Activated naive CD4-positive, alpha-beta T cell treated with anti-CD3 and anti-CD28 coated beads for 36 hours (primary cell): ENCODE measurements at regions not wholly inside any gene's neighbourhood (a gene's known extent, or its start where the extent isn't known, plus 50 kb on each side); places are given as distances from the start of the nearest gene placed in this dataset.
"Not testable (repeated sequence)": the region's sequence is repeated elsewhere in the genome, so short reads cannot be mapped to it uniquely, and the experiment has no call there.

Experiments used
- CTCF ChIA-PET: fragments of 350-600 bp; sonication (Branson Sonifier 250); formaldehyde crosslinking; loops from one replicate; lab custom pipeline; 2021; ENCODE audit warnings: antibody characterized with exemption; lab: Charles Lee
- DNase-seq: peaks from one replicate; pipeline ENCODE4 v3.0.0-alpha.2; 2020
- H3K27ac Mint-ChIP-seq: one replicate; pipeline ENCODE4 v1.8.0; 2021; ENCODE audit warnings: mild to moderate bottlenecking, mixed read lengths
- H3K27me3 Mint-ChIP-seq: one replicate; pipeline ENCODE4 v1.8.0; 2021; ENCODE audit warnings: low read depth, mixed read lengths
- H3K36me3 Mint-ChIP-seq: one replicate; pipeline ENCODE4 v1.8.0; 2021; ENCODE audit warnings: low read depth, mixed read lengths
- H3K4me1 Mint-ChIP-seq: one replicate; pipeline ENCODE4 v1.8.0; 2021; ENCODE audit warnings: low read depth, mixed read lengths
- H3K4me3 Mint-ChIP-seq: one replicate; pipeline ENCODE4 v1.8.0; 2021; ENCODE audit warnings: mild to moderate bottlenecking, moderate library complexity, mixed read lengths
- H3K9me3 Mint-ChIP-seq: one replicate; pipeline ENCODE4 v1.8.0; 2021; ENCODE audit warnings: mixed read lengths
- intact Hi-C: fragments of 100-400 bp; cut with micrococcal nuclease; formaldehyde crosslinking; loops from one replicate; pipeline ENCODE4 v1.15.1; 2023

DNA sequence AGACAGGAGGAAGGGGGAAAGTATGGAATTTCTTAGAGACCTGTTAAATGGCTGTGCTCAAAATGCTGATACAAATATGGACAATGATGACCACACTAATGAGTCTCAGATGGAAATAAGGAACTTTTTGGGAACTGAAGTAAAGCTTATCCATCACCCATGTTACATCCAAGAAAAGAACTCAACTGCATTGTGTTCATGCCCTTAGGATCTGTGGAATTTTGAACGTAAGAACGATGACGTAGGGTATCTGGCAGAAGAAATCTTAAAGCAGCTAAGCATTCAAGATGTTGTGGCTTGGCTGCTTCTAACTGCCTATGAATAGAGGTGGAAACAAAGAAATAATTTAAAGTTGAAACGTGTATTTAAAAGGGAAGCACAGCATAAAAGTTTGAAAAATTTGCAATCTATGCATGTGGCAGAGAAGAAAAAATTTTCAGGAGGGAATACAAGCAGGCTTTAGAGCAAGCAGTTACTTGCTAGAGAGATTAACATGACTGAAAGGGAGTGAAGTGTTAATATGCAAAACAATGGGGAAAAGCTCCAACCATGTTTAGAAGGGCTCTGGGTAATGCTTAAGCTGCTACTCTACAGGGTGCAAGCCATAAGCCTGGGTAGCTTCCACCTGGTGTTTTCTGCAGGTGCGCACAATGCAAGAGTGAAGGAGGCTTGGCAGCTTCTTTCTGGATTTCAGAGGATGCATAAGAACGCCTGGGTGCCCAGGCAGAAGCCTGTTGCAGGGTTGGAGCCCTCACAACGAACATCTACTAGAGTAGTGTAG is 499.7 kb upstream of the SEMA3D start:
- H3K36me3 Mint-ChIP-seq: no peaks in the 10 kb centered on the region
- H3K27me3 Mint-ChIP-seq: no peaks in the 10 kb centered on the region
- CTCF ChIA-PET: no interaction called here

DNA sequence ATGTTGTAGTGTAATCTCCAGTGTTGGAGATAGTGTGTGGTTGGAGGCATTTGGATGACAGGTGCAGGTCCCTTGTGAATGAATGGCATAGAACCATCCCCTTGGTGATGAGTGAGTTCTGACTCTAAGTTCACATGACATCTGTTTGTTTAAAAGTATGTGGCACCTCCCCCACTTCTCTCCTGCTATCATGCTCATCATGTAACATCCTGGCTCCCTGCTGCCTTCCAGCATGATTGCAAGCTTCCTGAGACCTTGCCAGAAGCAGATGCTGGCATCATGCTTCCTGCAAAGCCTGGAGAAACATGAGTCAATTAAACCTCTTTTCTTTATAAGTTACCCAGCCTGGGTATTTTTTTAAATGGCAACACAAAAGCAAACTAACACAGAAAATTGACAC is 499.0 kb upstream of the SEMA3D start:
- H3K9me3 Mint-ChIP-seq: peaks cover 5% of the 10 kb centered on the region
- CTCF ChIA-PET: no interaction called here

More for the DNA sequence above, 499.7 kb upstream of the SEMA3D start:
- intact Hi-C loops: no loop called here
- no peak for DNase-seq
- H3K27ac Mint-ChIP-seq: no peak overlapping the region
- peaks cover 5% of the 10 kb centered on the region for H3K9me3 Mint-ChIP-seq
- H3K4me3 Mint-ChIP-seq: no peak overlapping the region
- no peaks in the 10 kb centered on the region for H3K4me1 Mint-ChIP-seq

DNA sequence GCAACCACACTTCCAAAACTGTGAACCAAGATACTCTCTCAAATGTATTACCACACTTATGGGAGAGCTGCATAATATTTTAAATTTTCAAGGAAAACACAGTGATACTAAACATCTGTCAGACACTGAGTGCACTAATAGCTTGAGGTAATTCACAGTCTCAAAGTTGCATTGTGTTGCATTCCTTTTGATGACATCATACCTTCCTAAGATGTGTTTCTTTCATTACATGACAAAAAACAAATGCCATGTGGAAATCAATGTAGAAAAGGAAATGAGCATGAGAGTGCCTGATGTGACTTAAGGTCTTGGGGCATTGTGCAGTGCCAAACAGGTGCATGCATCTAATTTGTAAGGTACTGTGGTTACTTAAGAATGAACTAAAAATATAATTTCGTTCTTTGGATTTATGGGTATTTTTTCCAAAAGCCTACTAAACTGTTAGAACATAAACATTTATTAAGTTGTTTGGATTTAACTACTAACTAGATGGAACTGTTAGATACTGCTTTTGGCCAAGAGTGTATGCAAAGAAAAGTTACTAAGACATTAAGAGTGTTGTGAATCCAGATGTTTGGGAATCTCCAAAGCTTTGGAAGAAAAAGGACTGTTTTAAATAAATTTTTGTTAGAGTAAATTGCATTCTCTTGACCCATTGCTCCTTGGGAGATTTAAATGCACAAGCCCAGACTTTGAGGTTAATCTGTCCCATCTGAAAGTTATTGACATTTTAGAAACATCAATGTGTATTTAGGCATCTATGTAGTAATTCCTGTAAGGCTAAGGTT is 496.2 kb upstream of the SEMA3D start:
- Mint-ChIP-seq H3K4me3 (no peak overlapping the region), H3K9me3 (peaks cover 5% of the 10 kb centered on the region), H3K4me1 (no peaks in the 10 kb centered on the region), H3K27me3 (no peaks in the 10 kb centered on the region), H3K27ac (no peak overlapping the region), H3K36me3 (no peaks in the 10 kb centered on the region)
- CTCF ChIA-PET: no interaction called here
- intact Hi-C loops: no loop called here
- no peak for DNase-seq

More for the DNA sequence above, 499.0 kb upstream of the SEMA3D start:
- Mint-ChIP-seq H3K27me3 (no peaks in the 10 kb centered on the region), H3K27ac (no peak overlapping the region), H3K4me3 (no peak overlapping the region), H3K4me1 (no peaks in the 10 kb centered on the region), H3K36me3 (no peaks in the 10 kb centered on the region)
- no peak for DNase-seq
- intact Hi-C loops: no loop called here

DNA sequence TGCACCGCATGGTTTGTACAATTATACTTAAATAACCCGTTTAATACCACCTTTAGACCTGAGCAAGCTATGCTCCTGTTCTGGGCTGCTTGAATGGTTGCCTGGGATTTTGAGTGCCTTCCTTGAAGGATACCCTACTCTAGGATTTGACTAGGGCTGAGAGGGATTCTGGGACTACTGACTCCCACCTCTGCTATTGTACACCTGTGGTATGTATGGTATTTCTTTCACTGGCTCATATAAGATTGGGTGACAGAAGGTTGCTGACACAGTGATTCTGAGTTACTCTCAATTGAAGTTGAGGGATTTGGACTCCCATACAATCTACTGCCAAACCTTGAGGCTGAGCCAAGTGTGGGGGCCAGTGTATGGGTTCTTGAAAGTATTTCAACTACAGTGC is 494.4 kb upstream of the SEMA3D start:
- H3K36me3 Mint-ChIP-seq: no peaks in the 10 kb centered on the region

DNA sequence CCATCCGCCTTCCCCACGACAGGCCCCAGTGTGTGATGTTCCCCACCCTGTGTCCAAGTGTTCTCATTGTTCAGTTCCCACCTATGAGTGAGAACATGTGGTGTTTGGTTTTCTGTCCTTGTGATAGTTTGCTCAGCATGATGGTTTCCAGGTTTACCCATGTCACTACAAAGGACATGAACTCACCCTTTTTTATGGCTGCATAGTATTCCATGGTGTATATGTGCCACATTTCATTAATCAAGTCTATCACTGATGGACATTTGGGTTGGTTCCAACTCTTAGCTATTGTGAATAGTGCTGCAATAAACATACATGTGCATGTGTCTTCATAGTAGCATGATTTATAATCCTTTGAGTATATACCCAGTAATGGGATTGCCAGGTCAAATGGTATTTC is 488.2 kb upstream of the SEMA3D start:
- CTCF ChIA-PET, H3K4me1 Mint-ChIP-seq, H3K4me3 Mint-ChIP-seq, H3K27me3 Mint-ChIP-seq, intact Hi-C loops, H3K9me3 Mint-ChIP-seq, DNase-seq, H3K36me3 Mint-ChIP-seq, H3K27ac Mint-ChIP-seq: not testable (repeated sequence)

More for the DNA sequence above, 494.4 kb upstream of the SEMA3D start:
- peaks cover 1% of the 10 kb centered on the region for H3K9me3 Mint-ChIP-seq
- CTCF ChIA-PET: no interaction called here
- no peaks in the 10 kb centered on the region for H3K4me1 Mint-ChIP-seq
- no peak overlapping the region for H3K4me3 Mint-ChIP-seq
- H3K27me3 Mint-ChIP-seq: no peaks in the 10 kb centered on the region
- H3K27ac Mint-ChIP-seq: no peak overlapping the region
- DNase-seq: no peak
- intact Hi-C loops: no loop called here

DNA sequence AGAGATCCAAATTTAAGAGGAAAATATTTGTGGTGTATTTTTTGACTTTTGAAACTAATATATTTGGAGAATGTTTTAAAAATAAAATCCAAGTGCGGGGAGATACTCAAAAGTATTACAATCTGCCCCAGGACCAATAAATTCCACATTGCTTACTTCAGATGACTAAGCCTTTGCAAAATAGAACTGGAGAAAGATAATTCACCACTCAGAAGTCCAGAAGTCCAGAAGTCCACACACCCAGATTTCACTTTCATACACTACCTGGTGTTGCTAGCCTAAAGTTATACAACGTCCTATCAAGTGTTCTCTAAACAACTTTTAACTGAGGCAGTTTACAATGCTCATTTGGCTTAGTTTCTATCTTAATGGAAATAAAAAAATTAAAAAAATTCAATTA is 487.0 kb upstream of the SEMA3D start:
- no peaks in the 10 kb centered on the region for H3K27me3 Mint-ChIP-seq
- H3K4me1 Mint-ChIP-seq: no peaks in the 10 kb centered on the region
- CTCF ChIA-PET: no interaction called here
- no peak overlapping the region for H3K4me3 Mint-ChIP-seq
- no peak overlapping the region for H3K27ac Mint-ChIP-seq
- H3K36me3 Mint-ChIP-seq: no peaks in the 10 kb centered on the region
- peaks cover 4% of the 10 kb centered on the region for H3K9me3 Mint-ChIP-seq
- intact Hi-C loops: no loop called here
- no peak for DNase-seq

DNA sequence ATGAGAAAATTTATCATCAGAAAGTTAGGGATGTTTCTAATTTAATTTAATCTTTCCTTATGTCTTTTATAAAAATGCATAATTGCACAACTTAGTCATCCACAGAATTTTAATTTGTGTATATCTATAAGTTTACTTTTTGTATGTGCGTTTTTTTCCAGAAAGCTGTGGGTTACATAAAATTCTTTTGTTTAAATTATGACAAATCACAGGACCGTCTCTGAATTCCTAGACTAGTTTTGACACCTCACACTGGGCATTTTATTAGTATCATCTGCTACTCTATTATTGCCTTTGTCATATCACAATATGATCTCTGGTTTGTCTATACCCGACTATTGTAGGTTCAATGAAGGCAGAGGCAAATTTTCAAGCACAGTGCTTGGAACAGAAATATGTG is 482.4 kb upstream of the SEMA3D start:
- H3K4me1 Mint-ChIP-seq: no peaks in the 10 kb centered on the region
- no peak overlapping the region for H3K27ac Mint-ChIP-seq
- CTCF ChIA-PET: interaction anchor here (0.5 kb wide), 1 partner anchor 172 kb away, joined by 3 read pairs; no protein-coding TSS in a partner anchor
- H3K9me3 Mint-ChIP-seq: peaks cover 3% of the 10 kb centered on the region
- no peaks in the 10 kb centered on the region for H3K27me3 Mint-ChIP-seq
- no peak overlapping the region for H3K4me3 Mint-ChIP-seq
- no peak for DNase-seq
- no peaks in the 10 kb centered on the region for H3K36me3 Mint-ChIP-seq
- intact Hi-C loops: loop anchor here (10.0 kb wide), 1 partner anchor 56 kb away; no protein-coding TSS in a partner anchor

DNA sequence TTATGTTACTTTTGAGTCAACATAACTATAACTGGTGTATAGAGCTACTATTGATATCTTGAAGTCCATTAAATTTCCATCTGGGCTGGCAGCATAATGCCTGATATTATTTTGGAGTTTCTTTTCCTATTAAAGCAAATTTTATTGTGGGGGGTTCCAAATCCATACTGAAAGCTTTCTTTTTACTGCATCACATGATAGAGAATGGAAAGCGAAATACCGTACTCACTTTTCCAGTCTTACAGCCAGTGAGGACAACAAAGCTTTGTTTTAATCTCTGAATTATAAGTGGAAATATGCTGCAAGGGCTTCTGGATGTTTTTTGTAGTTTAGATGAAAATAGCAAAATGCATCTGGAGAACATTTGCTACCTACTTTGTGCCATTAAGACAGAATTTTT is 477.5 kb upstream of the SEMA3D start:
- no peak for DNase-seq
- no peaks in the 10 kb centered on the region for H3K4me1 Mint-ChIP-seq
- H3K36me3 Mint-ChIP-seq: no peaks in the 10 kb centered on the region
- H3K27ac Mint-ChIP-seq: no peak overlapping the region
- CTCF ChIA-PET: no interaction called here
- intact Hi-C loops: loop anchor here (10.0 kb wide), 1 partner anchor 60 kb away; no protein-coding TSS in a partner anchor
- H3K4me3 Mint-ChIP-seq: no peak overlapping the region
- H3K27me3 Mint-ChIP-seq: no peaks in the 10 kb centered on the region
- H3K9me3 Mint-ChIP-seq: no peaks in the 10 kb centered on the region

DNA sequence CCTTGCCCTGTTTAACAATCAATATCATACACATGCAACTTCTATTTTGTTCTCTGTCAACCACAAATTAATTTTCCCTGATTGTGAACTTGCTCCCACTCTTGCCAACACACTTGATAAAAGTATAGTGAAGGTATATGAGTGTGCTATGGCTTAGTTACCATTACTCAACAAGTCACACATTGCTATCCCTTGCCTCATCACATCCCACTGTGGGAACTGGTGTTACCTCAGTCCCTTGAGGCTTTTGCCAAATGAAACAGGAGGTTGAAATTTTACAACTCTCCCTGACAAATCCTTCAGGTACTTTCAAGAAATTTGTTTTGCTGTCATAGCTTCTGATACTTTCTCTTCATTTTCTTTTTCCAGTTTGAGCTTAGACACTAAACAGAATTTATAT is 472.5 kb upstream of the SEMA3D start:
- no peaks in the 10 kb centered on the region for H3K27me3 Mint-ChIP-seq
- H3K27ac Mint-ChIP-seq: no peak overlapping the region
- H3K4me1 Mint-ChIP-seq: no peaks in the 10 kb centered on the region
- no peaks in the 10 kb centered on the region for H3K9me3 Mint-ChIP-seq
- CTCF ChIA-PET: no interaction called here
- H3K4me3 Mint-ChIP-seq: no peak overlapping the region
- intact Hi-C loops: no loop called here
- no peaks in the 10 kb centered on the region for H3K36me3 Mint-ChIP-seq
- no peak for DNase-seq

DNA sequence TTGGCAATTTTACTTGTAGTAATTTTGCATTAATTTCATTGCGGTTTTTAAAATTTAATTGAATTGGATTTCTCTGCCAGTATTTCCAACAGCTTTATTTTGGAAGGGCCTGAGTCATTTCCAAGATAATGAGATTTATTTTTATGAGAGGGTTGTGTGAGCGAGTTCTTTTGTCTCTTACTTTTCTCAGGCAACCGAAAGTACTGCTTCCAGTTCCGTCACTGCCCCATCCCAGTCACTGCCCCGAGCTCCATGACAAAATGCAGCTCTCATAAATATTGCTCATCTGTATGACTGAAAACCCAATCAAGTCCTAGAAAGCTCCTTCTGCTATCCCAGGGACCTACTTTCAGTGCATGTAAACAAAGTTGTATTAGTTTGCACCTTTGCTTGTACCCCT is 468.4 kb upstream of the SEMA3D start:
- Mint-ChIP-seq H3K27me3 (no peaks in the 10 kb centered on the region), H3K27ac (no peak overlapping the region), H3K4me3 (no peak overlapping the region), H3K9me3 (no peaks in the 10 kb centered on the region), H3K4me1 (no peaks in the 10 kb centered on the region), H3K36me3 (no peaks in the 10 kb centered on the region)
- CTCF ChIA-PET: no interaction called here
- no peak for DNase-seq
- intact Hi-C loops: no loop called here

DNA sequence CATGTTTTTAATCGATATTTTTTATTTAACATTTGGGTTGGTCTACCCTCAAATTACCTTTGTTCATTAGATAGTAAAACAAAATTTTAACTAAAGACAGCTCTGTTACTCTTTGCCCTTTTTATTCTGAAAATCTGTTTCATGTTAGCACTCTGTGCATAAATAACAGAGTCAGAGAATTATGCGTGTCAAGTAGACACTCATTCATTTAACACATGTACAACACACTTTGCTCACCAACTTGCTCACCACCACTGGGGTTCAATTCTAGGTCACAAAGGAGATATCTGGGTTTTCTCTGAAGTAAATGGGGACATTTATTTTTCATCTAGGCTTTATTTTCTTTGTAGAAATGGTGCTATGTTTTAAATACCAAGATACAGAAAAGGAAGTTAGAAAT is 457.4 kb upstream of the SEMA3D start:
- intact Hi-C loops: no loop called here

DNA sequence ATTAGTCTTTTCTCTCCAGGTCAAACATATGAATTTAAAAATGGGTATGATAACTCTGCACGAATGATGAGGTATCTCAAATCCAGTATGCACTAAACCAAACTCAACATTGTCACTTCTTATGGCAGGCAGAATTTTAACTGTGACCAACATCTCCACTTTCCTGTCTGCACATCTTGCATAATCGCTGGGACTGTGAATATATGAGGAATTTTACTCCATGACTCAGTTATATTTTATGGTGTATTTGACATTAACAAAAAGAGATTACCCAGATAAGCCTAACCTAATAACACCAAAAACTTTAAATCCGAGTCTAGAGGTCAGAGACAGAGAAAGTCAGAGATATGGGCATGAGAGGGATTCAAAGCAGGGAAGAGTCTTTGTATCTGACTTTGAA is 454.5 kb upstream of the SEMA3D start:
- CTCF ChIA-PET: no interaction called here
- Mint-ChIP-seq H3K4me1 (no peaks in the 10 kb centered on the region), H3K4me3 (no peak overlapping the region), H3K36me3 (no peaks in the 10 kb centered on the region), H3K27me3 (no peaks in the 10 kb centered on the region), H3K27ac (no peak overlapping the region), H3K9me3 (no peaks in the 10 kb centered on the region)
- no peak for DNase-seq
- intact Hi-C loops: no loop called here

More for the DNA sequence above, 457.4 kb upstream of the SEMA3D start:
- no peaks in the 10 kb centered on the region for H3K36me3 Mint-ChIP-seq
- CTCF ChIA-PET: no interaction called here
- no peak overlapping the region for H3K27ac Mint-ChIP-seq
- H3K27me3 Mint-ChIP-seq: no peaks in the 10 kb centered on the region
- no peaks in the 10 kb centered on the region for H3K9me3 Mint-ChIP-seq
- no peak overlapping the region for H3K4me3 Mint-ChIP-seq
- H3K4me1 Mint-ChIP-seq: no peaks in the 10 kb centered on the region
- no peak for DNase-seq

DNA sequence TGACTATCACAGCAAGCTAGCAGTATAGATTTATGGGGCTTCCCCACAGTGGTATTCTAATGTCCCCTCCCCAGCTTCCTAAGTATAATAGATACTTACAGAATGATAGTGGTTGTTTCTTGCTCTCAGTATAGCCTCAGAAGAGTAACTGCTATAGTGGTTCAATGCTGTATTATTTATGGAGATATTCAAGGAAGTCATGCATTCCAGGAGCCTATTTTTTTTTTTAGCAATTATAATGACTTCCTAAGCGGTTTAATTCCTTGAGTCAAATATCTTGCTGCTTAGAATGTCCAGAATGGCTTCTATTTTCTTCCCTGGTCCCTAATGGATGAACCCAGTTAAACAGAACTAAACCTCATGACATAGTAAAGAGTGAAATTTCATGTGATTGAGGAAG is 451.5 kb upstream of the SEMA3D start:
- no peak overlapping the region for H3K27ac Mint-ChIP-seq
- no peaks in the 10 kb centered on the region for H3K9me3 Mint-ChIP-seq
- no peaks in the 10 kb centered on the region for H3K36me3 Mint-ChIP-seq
- no peaks in the 10 kb centered on the region for H3K27me3 Mint-ChIP-seq
- H3K4me1 Mint-ChIP-seq: no peaks in the 10 kb centered on the region
- CTCF ChIA-PET: no interaction called here
- intact Hi-C loops: no loop called here
- H3K4me3 Mint-ChIP-seq: no peak overlapping the region
- no peak for DNase-seq
